ENCODE measurements at regions not wholly inside any gene's neighbourhood (a gene's known extent, or its start where the extent isn't known, plus 50 kb on each side); places are given as distances from the start of the nearest gene placed in this dataset.

GRCh38 chr6:112839525-112839961 lies 492.4 kb downstream of the RFPL4B start:
- no peak overlapping the region for H3K4me3 ChIP-seq (ENCODE audit: insufficient read depth, low read depth, low read length)
- FAIRE-seq (peak; percentile 85), DNase-seq (ENCODE audit: low read depth) (peak; percentile 92)
- H3K9ac ChIP-seq (ENCODE audit: low read length): no peak overlapping the region
- H3K27me3 ChIP-seq (ENCODE audit: insufficient read depth, low read length): no peaks in the 10 kb centered on the region
- H3K79me2 ChIP-seq (ENCODE audit: insufficient read depth, low read length): no peaks in the 10 kb centered on the region
- no peaks in the 10 kb centered on the region for H4K20me1 ChIP-seq (ENCODE audit: insufficient read depth, low read length)
- no peaks in the 10 kb centered on the region for H3K36me3 ChIP-seq (ENCODE audit: insufficient read depth, low read length)
- H3K9me3 Mint-ChIP-seq (ENCODE audit: unreplicated experiment): no peaks in the 10 kb centered on the region
- H3K9me3 ChIP-seq (ENCODE audit: insufficient read depth, low read depth, low read length): no peaks in the 10 kb centered on the region
- H3K4me3 Mint-ChIP-seq (ENCODE audit: unreplicated experiment): no peak overlapping the region
- no peak overlapping the region for H3K27ac ChIP-seq (ENCODE audit: low read depth, low read length)
- no peak overlapping the region for H2AFZ ChIP-seq (ENCODE audit: low read depth, low read length)
- no peak for TF ChIP-seq EZH2 (IDR thresholded peaks at IDR 0.05; ENCODE audit: insufficient read depth, low read length)
- TF ChIP-seq CTCF (IDR thresholded peaks at IDR 0.05; ENCODE audit: insufficient read depth, low read depth, low read length): no peak
- H3K27me3 Mint-ChIP-seq (ENCODE audit: low read depth, unreplicated experiment): no peaks in the 10 kb centered on the region
- H3K4me1 ChIP-seq (ENCODE audit: insufficient read depth, low read length): peaks cover 8% of the 10 kb centered on the region
- no peak overlapping the region for H3K27ac Mint-ChIP-seq (ENCODE audit: unreplicated experiment)
- H3K4me1 Mint-ChIP-seq (ENCODE audit: low read depth, unreplicated experiment): peaks cover 6% of the 10 kb centered on the region
- no peak overlapping the region for H3K4me2 ChIP-seq (ENCODE audit: low read length)
- H3K36me3 Mint-ChIP-seq (ENCODE audit: low read depth, unreplicated experiment): no peaks in the 10 kb centered on the region

GRCh38 chr6:112841553-112842329 lies 494.6 kb downstream of the RFPL4B start:
- Mint-ChIP-seq H3K4me3 (ENCODE audit: unreplicated experiment) (no peak overlapping the region), H3K4me1 (ENCODE audit: low read depth, unreplicated experiment) (peaks cover 8% of the 10 kb centered on the region), H3K9me3 (ENCODE audit: unreplicated experiment) (no peaks in the 10 kb centered on the region), H3K36me3 (ENCODE audit: low read depth, unreplicated experiment) (no peaks in the 10 kb centered on the region), H3K27me3 (ENCODE audit: low read depth, unreplicated experiment) (no peaks in the 10 kb centered on the region), H3K27ac (ENCODE audit: unreplicated experiment) (no peak overlapping the region)
- H3K36me3 ChIP-seq (ENCODE audit: insufficient read depth, low read length): no peaks in the 10 kb centered on the region
- FAIRE-seq: no peak
- no peaks in the 10 kb centered on the region for H3K27me3 ChIP-seq (ENCODE audit: insufficient read depth, low read length)
- peaks cover 8% of the 10 kb centered on the region for H3K4me1 ChIP-seq (ENCODE audit: insufficient read depth, low read length)
- DNase-seq (ENCODE audit: low read depth): no peak
- no peaks in the 10 kb centered on the region for H3K9me3 ChIP-seq (ENCODE audit: insufficient read depth, low read depth, low read length)
- no peaks in the 10 kb centered on the region for H3K79me2 ChIP-seq (ENCODE audit: insufficient read depth, low read length)
- H4K20me1 ChIP-seq (ENCODE audit: insufficient read depth, low read length): no peaks in the 10 kb centered on the region
- TF ChIP-seq CTCF (IDR thresholded peaks at IDR 0.05; ENCODE audit: insufficient read depth, low read depth, low read length): no peak
- TF ChIP-seq EZH2 (IDR thresholded peaks at IDR 0.05; ENCODE audit: insufficient read depth, low read length): no peak
- H3K27ac ChIP-seq (ENCODE audit: low read depth, low read length): no peak overlapping the region
- H3K4me3 ChIP-seq (ENCODE audit: insufficient read depth, low read depth, low read length): no peak overlapping the region
- no peak overlapping the region for H3K4me2 ChIP-seq (ENCODE audit: low read length)
- H2AFZ ChIP-seq (ENCODE audit: low read depth, low read length): no peak overlapping the region
- no peak overlapping the region for H3K9ac ChIP-seq (ENCODE audit: low read length)

- H3K4me1 Mint-ChIP-seq (ENCODE audit: low read depth, unreplicated experiment): peaks cover 10% of the 10 kb centered on the region
- FAIRE-seq (no peak), DNase-seq (ENCODE audit: low read depth) (no peak)
- H3K27me3 ChIP-seq (ENCODE audit: insufficient read depth, low read length): no peaks in the 10 kb centered on the region
- no peak overlapping the region for H3K4me3 ChIP-seq (ENCODE audit: insufficient read depth, low read depth, low read length)
- TF ChIP-seq CTCF (IDR thresholded peaks at IDR 0.05; ENCODE audit: insufficient read depth, low read depth, low read length) (no peak), EZH2 (IDR thresholded peaks at IDR 0.05; ENCODE audit: insufficient read depth, low read length) (no peak)
- no peak overlapping the region for H3K4me3 Mint-ChIP-seq (ENCODE audit: unreplicated experiment)
- H3K4me1 ChIP-seq (ENCODE audit: insufficient read depth, low read length): peaks cover 8% of the 10 kb centered on the region
- no peaks in the 10 kb centered on the region for H3K9me3 Mint-ChIP-seq (ENCODE audit: unreplicated experiment)
- H2AFZ ChIP-seq (ENCODE audit: low read depth, low read length): no peak overlapping the region
- no peaks in the 10 kb centered on the region for H4K20me1 ChIP-seq (ENCODE audit: insufficient read depth, low read length)
- no peaks in the 10 kb centered on the region for H3K36me3 ChIP-seq (ENCODE audit: insufficient read depth, low read length)
- no peak overlapping the region for H3K27ac ChIP-seq (ENCODE audit: low read depth, low read length)
- no peaks in the 10 kb centered on the region for H3K36me3 Mint-ChIP-seq (ENCODE audit: low read depth, unreplicated experiment)
- H3K79me2 ChIP-seq (ENCODE audit: insufficient read depth, low read length): no peaks in the 10 kb centered on the region
- no peaks in the 10 kb centered on the region for H3K9me3 ChIP-seq (ENCODE audit: insufficient read depth, low read depth, low read length)
- no peak overlapping the region for H3K9ac ChIP-seq (ENCODE audit: low read length)
- H3K27ac Mint-ChIP-seq (ENCODE audit: unreplicated experiment): no peak overlapping the region
- no peaks in the 10 kb centered on the region for H3K27me3 Mint-ChIP-seq (ENCODE audit: low read depth, unreplicated experiment)
- H3K4me2 ChIP-seq (ENCODE audit: low read length): no peak overlapping the region
Measured at GRCh38 chr6:112842330-112842685, 495.2 kb downstream of the RFPL4B start.
